HG02938 (cell line): ENCODE measurements at regions not wholly inside any gene's neighbourhood (a gene's known extent, or its start where the extent isn't known, plus 50 kb on each side); places are given as distances from the start of the nearest gene placed in this dataset.

Experiments used
- ATAC-seq: cut with Tn5 transposase; IDR thresholded peaks from one replicate; pipeline ENCODE4 v1.9.1; 2021; ENCODE audit warnings: mild to moderate bottlenecking, moderate library complexity; ENCODE audit not compliant: unreplicated experiment

GRCh38 chr5:118692811-118693342, 295.5 kb downstream of the DTWD2 start:
- no peak for ATAC-seq

GRCh38 chr5:118687661-118688621, 300.4 kb downstream of the DTWD2 start:
- ATAC-seq = peak; percentile 57

GRCh38 chr5:118687100-118687499, 301.2 kb downstream of the DTWD2 start:
- ATAC-seq = no peak

- no peak for ATAC-seq
Observed at GRCh38 chr5:118681655-118682054, 306.7 kb downstream of the DTWD2 start.

GRCh38 chr5:118679264-118679940, 308.9 kb downstream of the DTWD2 start:
- no peak for ATAC-seq

GRCh38 chr5:118678746-118679145, 309.6 kb downstream of the DTWD2 start:
- no peak for ATAC-seq

- ATAC-seq = no peak
Observed at GRCh38 chr5:118675247-118675646, 313.1 kb downstream of the DTWD2 start.

- ATAC-seq = no peak
Observed at GRCh38 chr5:118657576-118657975, 330.8 kb downstream of the DTWD2 start.

- no peak for ATAC-seq
Observed at GRCh38 chr5:118653872-118654271, 334.5 kb downstream of the DTWD2 start.

GRCh38 chr5:118653183-118653582, 335.2 kb downstream of the DTWD2 start:
- no peak for ATAC-seq

GRCh38 chr5:118651002-118651401, 337.3 kb downstream of the DTWD2 start:
- no peak for ATAC-seq

GRCh38 chr5:118647587-118647986, 340.8 kb downstream of the DTWD2 start:
- ATAC-seq = no peak

- ATAC-seq = no peak
Observed at GRCh38 chr5:118646917-118647316, 341.4 kb downstream of the DTWD2 start.

- ATAC-seq = no peak
Observed at GRCh38 chr5:118637947-118638670, 350.2 kb downstream of the DTWD2 start.

- no peak for ATAC-seq
Observed at GRCh38 chr5:118628660-118629354, 359.5 kb downstream of the DTWD2 start.

- ATAC-seq = no peak
Observed at GRCh38 chr5:118620233-118620632, 368.1 kb downstream of the DTWD2 start.

GRCh38 chr5:118619823-118620222, 368.5 kb downstream of the DTWD2 start:
- no peak for ATAC-seq

GRCh38 chr5:118616281-118616680, 372.1 kb downstream of the DTWD2 start:
- peak; percentile 68 for ATAC-seq

- ATAC-seq = no peak
Observed at GRCh38 chr5:118614731-118615456, 373.5 kb downstream of the DTWD2 start.
